H1 (cell line): ENCODE measurements at regions not wholly inside any gene's neighbourhood (a gene's known extent, or its start where the extent isn't known, plus 50 kb on each side); places are given as distances from the start of the nearest gene placed in this dataset.

Experiments
- GABPA ChIP-seq: IDR thresholded peaks from 2 replicates; pipeline ENCODE4 v1.6.1; 2011; ENCODE audit warnings: mild to moderate bottlenecking, low read length, moderate library complexity, borderline replicate concordance; ENCODE audit not compliant: insufficient read depth
- SAP30 ChIP-seq: fragments of 300-600 bp; sonication (generic); IDR thresholded peaks from 2 replicates; pipeline ENCODE4 v1.7.1; 2012; ENCODE audit warnings: low read length, moderate library complexity, mild to moderate bottlenecking, inconsistent platforms; ENCODE audit not compliant: insufficient read depth, insufficient replicate concordance
- TF ChIP-seq, protein P1 (sequence below): IDR thresholded peaks from 2 replicates; pipeline ENCODE4 v1.6.1; 2012; ENCODE audit warnings: low read length, inconsistent platforms

DNA sequence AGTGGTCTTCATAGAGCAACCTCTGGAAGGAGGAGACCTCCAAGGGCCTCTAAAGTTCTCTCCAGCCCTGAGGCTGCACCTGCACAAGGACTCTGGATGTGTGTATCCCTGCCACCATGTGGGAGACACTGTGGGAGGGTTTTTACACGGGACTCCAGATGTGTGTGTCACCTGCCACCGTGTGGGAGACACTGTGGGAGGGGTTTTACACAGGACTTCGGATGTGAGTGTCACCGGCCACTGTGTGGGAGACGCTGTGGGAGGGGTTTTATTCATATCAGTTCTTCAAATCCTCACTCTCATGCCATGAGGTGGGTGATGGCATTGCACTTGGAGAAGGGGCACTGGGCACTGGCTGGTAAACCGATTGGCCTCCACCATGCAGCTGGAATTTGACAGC, 90.2 kb upstream of the SSTR4 start (continued):
- no peak for TF ChIP-seq SAP30
- TF ChIP-seq, protein P1, sequence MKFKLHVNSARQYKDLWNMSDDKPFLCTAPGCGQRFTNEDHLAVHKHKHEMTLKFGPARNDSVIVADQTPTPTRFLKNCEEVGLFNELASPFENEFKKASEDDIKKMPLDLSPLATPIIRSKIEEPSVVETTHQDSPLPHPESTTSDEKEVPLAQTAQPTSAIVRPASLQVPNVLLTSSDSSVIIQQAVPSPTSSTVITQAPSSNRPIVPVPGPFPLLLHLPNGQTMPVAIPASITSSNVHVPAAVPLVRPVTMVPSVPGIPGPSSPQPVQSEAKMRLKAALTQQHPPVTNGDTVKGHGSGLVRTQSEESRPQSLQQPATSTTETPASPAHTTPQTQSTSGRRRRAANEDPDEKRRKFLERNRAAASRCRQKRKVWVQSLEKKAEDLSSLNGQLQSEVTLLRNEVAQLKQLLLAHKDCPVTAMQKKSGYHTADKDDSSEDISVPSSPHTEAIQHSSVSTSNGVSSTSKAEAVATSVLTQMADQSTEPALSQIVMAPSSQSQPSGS: no peak
- TF ChIP-seq GABPA: no peak
- TF ChIP-seq, all 59 proteins: peak for 0
